ENCODE measurements at regions not wholly inside any gene's neighbourhood (a gene's known extent, or its start where the extent isn't known, plus 50 kb on each side); places are given as distances from the start of the nearest gene placed in this dataset.

DNA sequence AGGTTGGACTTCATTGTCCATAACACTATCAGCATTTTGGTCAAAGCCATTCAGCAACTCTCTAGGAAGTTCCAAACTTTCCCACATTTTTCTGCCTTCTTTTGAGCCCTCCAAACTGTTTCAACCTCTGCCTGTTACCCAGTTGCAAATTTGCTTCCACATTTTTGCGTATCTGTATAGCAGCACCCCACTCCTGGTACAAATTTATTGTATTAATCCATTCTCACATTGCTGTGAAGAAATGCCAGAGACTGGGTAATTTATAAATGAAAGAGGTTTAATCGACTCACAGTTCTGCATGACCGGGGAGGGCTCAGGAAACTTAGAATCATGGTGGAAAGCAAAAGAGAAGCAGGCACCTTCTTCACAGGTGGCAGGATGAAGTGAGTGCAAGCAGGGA, 198.8 kb downstream of the MTERF1 start:
- no peak for TF ChIP-seq CTCF (IDR thresholded peaks at IDR 0.05)
- no peak for TF ChIP-seq POLR2A (IDR thresholded peaks at IDR 0.05)
